AG09309 (cell line): ENCODE measurements at regions not wholly inside any gene's neighbourhood (a gene's known extent, or its start where the extent isn't known, plus 50 kb on each side); places are given as distances from the start of the nearest gene placed in this dataset.

Experiments used
- DNase-seq: peaks from one replicate; pipeline ENCODE4 v3.0.0-alpha.2; 2010; ENCODE audit warnings: low read depth
- H3K4me3 ChIP-seq: 2 replicates; pipeline ENCODE4 v1.5.1; 2011; ENCODE audit warnings: mild to moderate bottlenecking, low read depth, low read length, moderate library complexity; ENCODE audit not compliant: control insufficient read depth
- TF ChIP-seq, protein P1 (sequence below): IDR thresholded peaks from 2 replicates; pipeline ENCODE4 v1.5.1; 2011; ENCODE audit warnings: mild to moderate bottlenecking, low read depth, low read length, inconsistent platforms; ENCODE audit not compliant: insufficient read depth, control insufficient read depth; ENCODE audit errors: missing control alignments

DNA sequence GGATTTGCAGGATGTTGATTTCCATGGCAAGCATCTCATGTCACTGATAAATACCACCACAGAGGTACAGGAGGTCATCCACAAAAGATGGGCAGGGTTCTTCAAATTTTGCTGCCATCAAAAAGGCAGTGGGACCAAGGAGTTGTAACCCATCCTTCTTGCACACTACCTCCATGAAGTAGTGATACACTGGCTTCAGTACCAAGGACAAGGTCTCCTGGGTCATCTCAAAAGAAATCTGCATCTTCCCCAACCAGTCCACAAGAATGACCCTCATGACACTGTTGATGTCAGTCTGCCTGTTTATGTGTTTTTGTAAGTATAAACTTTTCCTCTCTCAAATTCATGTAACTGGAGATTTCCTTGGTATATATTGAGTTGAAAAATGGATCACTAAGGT, 298.2 kb downstream of the CDH9 start:
- DNase-seq = no peak
- TF ChIP-seq, protein P1, sequence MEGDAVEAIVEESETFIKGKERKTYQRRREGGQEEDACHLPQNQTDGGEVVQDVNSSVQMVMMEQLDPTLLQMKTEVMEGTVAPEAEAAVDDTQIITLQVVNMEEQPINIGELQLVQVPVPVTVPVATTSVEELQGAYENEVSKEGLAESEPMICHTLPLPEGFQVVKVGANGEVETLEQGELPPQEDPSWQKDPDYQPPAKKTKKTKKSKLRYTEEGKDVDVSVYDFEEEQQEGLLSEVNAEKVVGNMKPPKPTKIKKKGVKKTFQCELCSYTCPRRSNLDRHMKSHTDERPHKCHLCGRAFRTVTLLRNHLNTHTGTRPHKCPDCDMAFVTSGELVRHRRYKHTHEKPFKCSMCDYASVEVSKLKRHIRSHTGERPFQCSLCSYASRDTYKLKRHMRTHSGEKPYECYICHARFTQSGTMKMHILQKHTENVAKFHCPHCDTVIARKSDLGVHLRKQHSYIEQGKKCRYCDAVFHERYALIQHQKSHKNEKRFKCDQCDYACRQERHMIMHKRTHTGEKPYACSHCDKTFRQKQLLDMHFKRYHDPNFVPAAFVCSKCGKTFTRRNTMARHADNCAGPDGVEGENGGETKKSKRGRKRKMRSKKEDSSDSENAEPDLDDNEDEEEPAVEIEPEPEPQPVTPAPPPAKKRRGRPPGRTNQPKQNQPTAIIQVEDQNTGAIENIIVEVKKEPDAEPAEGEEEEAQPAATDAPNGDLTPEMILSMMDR = no peak

DNA sequence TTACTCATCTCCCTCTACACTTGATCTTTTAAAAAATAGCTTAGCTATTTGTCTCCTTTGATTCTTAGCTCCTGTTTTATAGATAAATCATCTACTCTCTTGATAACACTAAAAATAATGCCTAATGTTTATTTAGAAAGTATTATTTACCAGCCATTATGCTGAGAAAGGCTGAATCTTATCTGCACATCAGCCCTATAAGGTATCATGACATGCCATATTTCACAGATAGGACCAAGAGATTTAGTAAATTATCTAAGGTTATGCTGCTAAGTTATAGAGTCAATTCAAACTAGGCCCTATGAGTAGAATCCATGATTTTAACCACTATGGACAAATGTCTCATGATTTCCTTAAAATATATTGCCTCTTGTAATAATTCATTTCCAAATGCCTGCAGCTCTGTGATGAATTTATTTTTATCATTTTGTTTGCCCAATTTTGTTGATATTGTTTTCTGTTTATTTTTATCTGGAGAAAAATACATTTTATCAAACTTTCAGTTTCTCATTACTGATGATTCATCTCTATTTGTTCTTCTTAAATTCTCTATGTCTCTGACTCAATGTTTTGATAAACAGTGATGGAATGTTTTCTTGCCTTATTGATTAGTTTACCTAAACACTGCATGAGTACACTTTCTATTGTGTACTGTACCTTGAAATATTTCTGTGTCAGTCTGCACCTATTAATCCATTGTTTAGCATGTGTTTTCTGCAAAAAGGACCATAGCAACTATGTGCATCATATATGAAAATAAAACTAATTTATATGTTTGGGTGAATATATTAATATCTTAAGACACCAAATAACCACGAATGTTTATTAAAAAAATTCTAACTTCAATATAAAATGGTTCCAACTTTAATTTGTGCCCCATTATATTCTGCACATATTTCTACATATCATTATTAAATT, 300.8 kb downstream of the CDH9 start:
- DNase-seq = no peak
- no peak overlapping the region for H3K4me3 ChIP-seq
- TF ChIP-seq, protein P1 = no peak

More for the DNA sequence above, 298.2 kb downstream of the CDH9 start:
- no peak overlapping the region for H3K4me3 ChIP-seq

DNA sequence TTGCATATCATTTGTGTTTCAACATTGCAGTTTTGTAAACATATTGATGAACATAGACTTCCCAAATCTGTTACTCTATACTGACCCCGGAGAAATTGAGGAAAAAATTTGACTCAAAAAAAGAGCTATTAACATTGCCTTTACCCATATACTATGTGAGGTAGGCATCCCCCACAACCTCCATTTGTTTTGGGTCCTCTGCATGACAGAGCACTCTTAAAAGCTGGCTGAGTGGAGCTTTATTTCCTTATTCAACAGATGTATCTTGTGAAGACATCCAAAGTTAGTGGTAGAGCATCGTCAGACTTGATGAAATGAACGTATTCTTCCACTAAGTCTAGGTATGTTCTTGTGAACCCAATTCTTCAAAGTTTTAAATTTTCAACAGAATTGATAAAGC, 310.5 kb downstream of the CDH9 start:
- no peak overlapping the region for H3K4me3 ChIP-seq
- DNase-seq = no peak
- TF ChIP-seq, protein P1 = no peak

DNA sequence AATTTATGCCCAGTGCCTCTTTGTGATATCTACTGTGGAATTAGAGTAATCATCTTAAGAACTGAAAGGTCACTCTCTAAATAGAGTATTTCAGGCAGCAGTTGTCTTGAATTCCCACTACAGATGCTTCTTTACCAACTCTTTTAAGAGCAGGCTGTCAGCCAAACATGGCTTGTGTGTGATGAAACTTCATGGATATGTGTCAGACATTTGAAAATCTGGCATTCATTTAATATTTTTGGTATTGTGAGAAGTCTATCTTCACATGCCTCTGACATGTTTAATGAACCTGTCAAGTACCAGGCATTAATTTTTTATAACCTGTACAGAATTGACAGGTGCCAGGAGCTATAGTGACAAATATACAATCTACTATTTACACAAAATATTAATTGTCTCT, 318.6 kb downstream of the CDH9 start:
- no peak overlapping the region for H3K4me3 ChIP-seq
- no peak for DNase-seq
- TF ChIP-seq, protein P1 = no peak

DNA sequence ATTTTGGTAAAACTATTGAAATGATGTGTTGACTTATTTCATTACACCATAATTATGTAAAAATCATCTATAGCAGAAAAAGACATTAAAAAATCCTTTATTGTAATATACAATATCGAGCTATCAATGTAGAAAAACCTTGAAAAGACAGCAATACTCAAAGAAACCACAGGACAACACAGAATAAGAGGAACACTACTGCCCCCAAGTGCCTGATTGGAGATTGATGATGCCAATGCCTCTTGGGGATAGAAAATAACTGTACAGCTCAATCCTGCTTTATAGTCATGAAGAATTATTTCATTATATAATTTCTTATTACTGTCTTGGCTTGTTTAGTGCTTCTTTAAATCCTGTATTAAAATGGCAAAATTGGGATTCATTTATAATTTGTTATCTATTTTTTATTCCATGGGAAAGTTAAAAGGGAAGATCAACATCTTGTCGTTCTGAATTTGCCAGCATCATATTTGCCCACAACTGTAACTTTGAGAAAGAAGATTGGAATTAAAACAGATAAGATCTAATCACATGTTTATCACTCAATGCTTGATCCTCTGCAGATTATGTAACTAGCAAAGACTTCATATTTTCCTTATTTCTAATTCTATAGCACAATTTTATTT, 337.5 kb downstream of the CDH9 start:
- TF ChIP-seq, protein P1 = no peak
- H3K4me3 ChIP-seq = no peak overlapping the region
- DNase-seq = no peak

DNA sequence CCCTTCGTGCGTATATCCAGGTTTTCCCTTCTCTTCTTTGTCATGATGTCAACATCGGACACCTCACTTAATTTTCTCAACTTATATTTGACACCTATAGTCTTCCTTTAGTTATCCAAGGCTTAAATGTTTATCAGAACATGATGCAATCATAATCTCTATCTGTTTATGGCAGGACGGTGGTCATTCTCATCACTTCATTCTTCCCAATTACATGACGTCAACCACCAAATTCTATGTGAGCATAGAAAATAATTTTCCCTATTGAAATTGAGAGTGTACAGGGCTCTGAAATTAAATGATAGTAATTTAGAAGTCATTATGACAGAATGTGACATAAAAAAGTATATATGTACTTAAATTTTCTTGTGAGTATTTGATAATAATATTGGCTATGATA, 345.4 kb downstream of the CDH9 start:
- DNase-seq = no peak
- TF ChIP-seq, protein P1 = no peak
- H3K4me3 ChIP-seq = no peak overlapping the region
